ENCODE measurements at regions not wholly inside any gene's neighbourhood (a gene's known extent, or its start where the extent isn't known, plus 50 kb on each side); places are given as distances from the start of the nearest gene placed in this dataset.
"Not testable (repeated sequence)": the region's sequence is repeated elsewhere in the genome, so short reads cannot be mapped to it uniquely, and the experiment has no call there.

DNA sequence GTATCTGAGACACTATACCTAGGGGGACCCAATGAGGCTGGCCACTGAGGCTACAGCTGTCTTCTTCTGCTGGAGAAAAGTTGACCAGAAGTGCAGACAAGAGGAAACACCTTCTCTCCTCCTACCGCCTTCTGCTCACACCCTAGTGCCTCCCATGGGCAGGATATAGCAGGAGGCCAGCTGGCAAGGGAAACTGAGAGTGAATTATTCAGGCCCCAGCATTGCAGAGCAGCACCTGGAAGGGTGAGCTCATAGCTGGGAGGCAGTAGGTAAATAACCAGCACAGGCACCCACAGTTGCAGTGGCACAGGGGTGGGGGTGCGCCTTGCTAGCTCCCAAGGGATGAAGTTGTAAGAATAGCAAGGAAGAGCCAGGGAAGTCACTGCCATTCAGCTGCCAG, 267.4 kb upstream of the NCAM1 start:
- CTCF ChIA-PET, result interaction anchor here (0.5 kb wide), 1 partner anchor 105 kb away, joined by 5 read pairs; no protein-coding TSS in a partner anchor
- POLR2A ChIA-PET, result no interaction called here
- TF ChIP-seq CTBP1 (IDR thresholded peaks at IDR 0.05; ENCODE audit: borderline replicate concordance), result no peak
- TF ChIP-seq ELF4 (IDR thresholded peaks at IDR 0.05), result no peak
- TF ChIP-seq ZNF384 (IDR thresholded peaks at IDR 0.05), result no peak
- no peak for TF ChIP-seq BHLHE40 (IDR thresholded peaks at IDR 0.05; ENCODE audit: borderline replicate concordance)
- TF ChIP-seq SP1 (IDR thresholded peaks at IDR 0.05), result no peak
- no peak for TF ChIP-seq FOXA1 (IDR thresholded peaks at IDR 0.05)
- TF ChIP-seq PKNOX1 (IDR thresholded peaks at IDR 0.05), result no peak
- no peak for TF ChIP-seq TARDBP (IDR thresholded peaks at IDR 0.05)
- no peak for TF ChIP-seq NFRKB (IDR thresholded peaks at IDR 0.05)
- no peak for TF ChIP-seq FOXM1 (IDR thresholded peaks at IDR 0.05; ENCODE audit: borderline replicate concordance)
- DNase-seq (ENCODE audit: extremely low spot score), result no peak

DNA sequence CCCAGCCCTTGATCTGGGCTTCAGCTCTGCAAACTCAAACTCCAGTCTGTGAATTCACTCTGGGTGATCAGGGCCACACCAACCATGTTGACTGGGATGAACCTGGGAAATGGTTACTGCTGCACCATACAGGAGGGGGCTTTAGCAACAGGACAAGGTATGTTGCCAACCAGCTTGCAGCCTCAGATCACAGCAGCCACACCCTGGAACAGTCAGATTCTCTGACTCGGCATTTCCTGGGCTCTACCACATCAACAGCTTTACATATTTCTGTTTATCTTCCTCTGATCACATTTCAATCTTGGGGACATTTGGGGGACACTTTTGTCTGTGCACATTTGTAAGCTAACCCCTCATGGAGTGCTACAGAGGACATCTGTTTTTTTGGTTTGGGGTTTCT, 267.0 kb upstream of the NCAM1 start:
- no peak for TF ChIP-seq LEF1 (IDR thresholded peaks at IDR 0.05; ENCODE audit: borderline replicate concordance)
- no peak for TF ChIP-seq FOXK2 (IDR thresholded peaks at IDR 0.05)
- no peak for TF ChIP-seq FOXA1 (IDR thresholded peaks at IDR 0.05)
- TF ChIP-seq FOXM1 (IDR thresholded peaks at IDR 0.05; ENCODE audit: borderline replicate concordance), result no peak
- TF ChIP-seq CTBP1 (IDR thresholded peaks at IDR 0.05; ENCODE audit: borderline replicate concordance), result no peak
- no peak for TF ChIP-seq ZNF384 (IDR thresholded peaks at IDR 0.05)
- TF ChIP-seq L3MBTL2 (conservative IDR thresholded peaks at IDR 0.05), result no peak
- no peak for TF ChIP-seq HDGF (IDR thresholded peaks at IDR 0.05; ENCODE audit: borderline replicate concordance)
- no peak for TF ChIP-seq SP1 (IDR thresholded peaks at IDR 0.05)
- TF ChIP-seq SUZ12 (IDR thresholded peaks at IDR 0.05), result no peak
- TF ChIP-seq PKNOX1 (IDR thresholded peaks at IDR 0.05), result no peak
- TF ChIP-seq ARNT (IDR thresholded peaks at IDR 0.05), result no peak
- no peak for TF ChIP-seq ELF4 (IDR thresholded peaks at IDR 0.05)
- TF ChIP-seq BHLHE40 (IDR thresholded peaks at IDR 0.05; ENCODE audit: borderline replicate concordance), result no peak

GRCh38 chr11:112694813-112695212, 266.4 kb upstream of the NCAM1 start:
- TF ChIP-seq ELF4 (IDR thresholded peaks at IDR 0.05), result no peak
- ChIA-PET POLR2A (no interaction called here), CTCF (interaction anchor here (0.6 to 0.9 kb wide), 2 partner anchors 398 to 1233 kb away, joined by 5 to 6 read pairs; no protein-coding TSS in a partner anchor)
- DNase-seq (ENCODE audit: extremely low spot score), result no peak

More for the DNA sequence above, 267.0 kb upstream of the NCAM1 start:
- no peak for DNase-seq (ENCODE audit: extremely low spot score)
- ChIA-PET CTCF (interaction anchor here (0.5 to 0.9 kb wide), 2 partner anchors 105 to 1233 kb away, joined by 5 to 6 read pairs; no protein-coding TSS in a partner anchor), POLR2A (no interaction called here)

GRCh38 chr11:112697391-112698178, 263.6 kb upstream of the NCAM1 start:
- TF ChIP-seq ARNT (IDR thresholded peaks at IDR 0.05) (no peak), L3MBTL2 (conservative IDR thresholded peaks at IDR 0.05) (no peak), TARDBP (IDR thresholded peaks at IDR 0.05) (no peak), NFRKB (IDR thresholded peaks at IDR 0.05) (no peak), SP1 (IDR thresholded peaks at IDR 0.05) (no peak), PKNOX1 (IDR thresholded peaks at IDR 0.05) (no peak), ELF4 (IDR thresholded peaks at IDR 0.05) (no peak), FOXK2 (IDR thresholded peaks at IDR 0.05) (no peak), HDGF (IDR thresholded peaks at IDR 0.05; ENCODE audit: borderline replicate concordance) (no peak), FOXA1 (IDR thresholded peaks at IDR 0.05) (no peak), ZNF384 (IDR thresholded peaks at IDR 0.05) (no peak), LEF1 (IDR thresholded peaks at IDR 0.05; ENCODE audit: borderline replicate concordance) (no peak), SUZ12 (IDR thresholded peaks at IDR 0.05) (no peak), FOXM1 (IDR thresholded peaks at IDR 0.05; ENCODE audit: borderline replicate concordance) (no peak), CTBP1 (IDR thresholded peaks at IDR 0.05; ENCODE audit: borderline replicate concordance) (no peak), BHLHE40 (IDR thresholded peaks at IDR 0.05; ENCODE audit: borderline replicate concordance) (no peak)
- ChIA-PET POLR2A (interaction anchor here (0.7 kb wide), 1 partner anchor 45 kb away, joined by 3 read pairs; no protein-coding TSS in a partner anchor), CTCF (no interaction called here)
- DNase-seq (ENCODE audit: extremely low spot score), result no peak

DNA sequence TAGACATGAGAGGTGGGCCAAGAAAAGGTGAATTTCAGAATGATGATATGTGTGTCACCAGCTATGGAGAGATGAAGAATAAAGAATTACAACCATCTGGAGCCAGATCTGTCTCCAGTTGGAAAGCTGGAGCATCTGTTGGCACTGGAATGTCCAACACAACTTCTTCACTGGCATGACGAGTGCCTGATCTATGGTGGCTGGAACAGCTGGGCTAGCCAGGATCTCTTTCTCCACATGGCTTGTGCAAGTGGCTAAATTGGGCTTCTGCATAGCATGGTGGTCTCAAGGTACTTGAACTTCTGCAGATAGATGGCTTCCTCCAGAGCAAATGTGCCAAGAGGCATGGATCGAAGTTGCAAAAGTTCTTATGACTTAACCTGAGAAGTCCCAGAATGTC, 256.1 kb upstream of the NCAM1 start:
- no peak for TF ChIP-seq SP1 (IDR thresholded peaks at IDR 0.05)
- TF ChIP-seq TARDBP (IDR thresholded peaks at IDR 0.05), result no peak
- no peak for TF ChIP-seq BHLHE40 (IDR thresholded peaks at IDR 0.05; ENCODE audit: borderline replicate concordance)
- no peak for TF ChIP-seq FOXM1 (IDR thresholded peaks at IDR 0.05; ENCODE audit: borderline replicate concordance)
- no peak for TF ChIP-seq FOXA1 (IDR thresholded peaks at IDR 0.05)
- TF ChIP-seq ZNF384 (IDR thresholded peaks at IDR 0.05), result no peak
- POLR2A ChIA-PET, result no interaction called here
- DNase-seq (ENCODE audit: extremely low spot score), result no peak
- CTCF ChIA-PET, result interaction anchor here (0.8 kb wide), 1 partner anchor 51 kb away, joined by 3 read pairs; no protein-coding TSS in a partner anchor

DNA sequence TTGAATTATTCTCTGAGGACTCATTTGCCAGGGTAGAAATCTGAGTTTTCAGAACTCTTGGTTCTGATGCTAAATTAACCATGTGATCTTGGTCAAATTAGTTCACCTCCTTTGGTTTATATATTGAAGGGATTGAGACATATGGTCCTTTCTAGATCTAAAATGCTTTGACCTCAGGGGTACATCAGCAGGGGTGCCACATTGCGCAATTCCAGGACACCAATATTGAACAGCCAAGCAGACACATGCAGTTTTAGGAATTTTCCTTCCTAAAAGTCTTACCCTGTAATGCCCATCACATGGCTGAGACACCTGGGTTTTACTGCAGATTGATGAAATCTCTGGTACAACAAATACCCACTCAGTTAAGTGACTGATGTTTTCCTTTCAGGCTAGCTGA, 254.4 kb upstream of the NCAM1 start:
- no peak for TF ChIP-seq FOXA1 (IDR thresholded peaks at IDR 0.05)
- TF ChIP-seq SP1 (IDR thresholded peaks at IDR 0.05), result no peak
- no peak for TF ChIP-seq NFRKB (IDR thresholded peaks at IDR 0.05)
- no peak for TF ChIP-seq BHLHE40 (IDR thresholded peaks at IDR 0.05; ENCODE audit: borderline replicate concordance)
- TF ChIP-seq TARDBP (IDR thresholded peaks at IDR 0.05), result no peak
- TF ChIP-seq SUZ12 (IDR thresholded peaks at IDR 0.05), result no peak
- CTCF ChIA-PET, result no interaction called here
- no peak for DNase-seq (ENCODE audit: extremely low spot score)
- POLR2A ChIA-PET, result no interaction called here

- DNase-seq (ENCODE audit: extremely low spot score); POLR2A ChIA-PET: not testable (repeated sequence)
- CTCF ChIA-PET, result interaction anchor here (0.7 kb wide), 1 partner anchor 101 kb away, joined by 9 read pairs; no protein-coding TSS in a partner anchor
Observed at GRCh38 chr11:112714340-112714739, 246.9 kb upstream of the NCAM1 start.
